ENCODE measurements at regions not wholly inside any gene's neighbourhood (a gene's known extent, or its start where the extent isn't known, plus 50 kb on each side); places are given as distances from the start of the nearest gene placed in this dataset.

- TF ChIP-seq, protein P1, sequence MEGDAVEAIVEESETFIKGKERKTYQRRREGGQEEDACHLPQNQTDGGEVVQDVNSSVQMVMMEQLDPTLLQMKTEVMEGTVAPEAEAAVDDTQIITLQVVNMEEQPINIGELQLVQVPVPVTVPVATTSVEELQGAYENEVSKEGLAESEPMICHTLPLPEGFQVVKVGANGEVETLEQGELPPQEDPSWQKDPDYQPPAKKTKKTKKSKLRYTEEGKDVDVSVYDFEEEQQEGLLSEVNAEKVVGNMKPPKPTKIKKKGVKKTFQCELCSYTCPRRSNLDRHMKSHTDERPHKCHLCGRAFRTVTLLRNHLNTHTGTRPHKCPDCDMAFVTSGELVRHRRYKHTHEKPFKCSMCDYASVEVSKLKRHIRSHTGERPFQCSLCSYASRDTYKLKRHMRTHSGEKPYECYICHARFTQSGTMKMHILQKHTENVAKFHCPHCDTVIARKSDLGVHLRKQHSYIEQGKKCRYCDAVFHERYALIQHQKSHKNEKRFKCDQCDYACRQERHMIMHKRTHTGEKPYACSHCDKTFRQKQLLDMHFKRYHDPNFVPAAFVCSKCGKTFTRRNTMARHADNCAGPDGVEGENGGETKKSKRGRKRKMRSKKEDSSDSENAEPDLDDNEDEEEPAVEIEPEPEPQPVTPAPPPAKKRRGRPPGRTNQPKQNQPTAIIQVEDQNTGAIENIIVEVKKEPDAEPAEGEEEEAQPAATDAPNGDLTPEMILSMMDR (IDR thresholded peaks at IDR 0.05; ENCODE audit: low read depth, low read length, missing control alignments), result no peak
- no peak for DNase-seq (ENCODE audit: low read depth)
- in situ Hi-C loops (cut with HindIII; ENCODE audit: low sequenced_read_pairs), result no loop called here
Measured at GRCh38 chr13:63999614-64000305, 2584.1 kb upstream of the PCDH20 start.

DNA sequence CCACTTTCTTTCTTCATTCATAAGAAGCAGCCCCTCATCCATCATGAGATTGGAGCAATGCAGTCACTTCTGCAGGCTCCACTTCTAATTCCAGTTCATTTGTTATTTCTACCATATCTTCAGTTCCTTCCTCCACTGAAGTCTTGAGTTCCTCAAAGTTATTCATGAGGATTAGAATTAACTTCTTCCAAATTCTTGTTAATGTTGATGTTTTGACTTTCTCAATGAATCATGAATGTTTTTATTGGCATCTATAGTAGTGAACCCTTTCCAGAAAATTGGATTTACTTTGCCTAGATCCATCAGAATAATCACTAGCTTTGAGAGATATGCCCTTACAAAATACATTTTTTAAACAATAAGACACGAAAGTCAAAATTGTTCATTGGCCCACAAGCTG lies 2567.7 kb upstream of the PCDH20 start:
- no peak overlapping the region for H3K4me3 ChIP-seq (ENCODE audit: low read depth, low read length)
- in situ Hi-C loops (cut with HindIII; ENCODE audit: low sequenced_read_pairs), result no loop called here
- no peak for DNase-seq (ENCODE audit: low read depth)
- TF ChIP-seq, protein P1 (IDR thresholded peaks at IDR 0.05; ENCODE audit: low read depth, low read length, missing control alignments), result no peak

More at GRCh38 chr13:63999614-64000305, 2584.1 kb upstream of the PCDH20 start:
- no peak overlapping the region for H3K4me3 ChIP-seq (ENCODE audit: low read depth, low read length)

GRCh38 chr13:63979951-63980350 lies 2564.3 kb upstream of the PCDH20 start:
- in situ Hi-C loops (cut with HindIII; ENCODE audit: low sequenced_read_pairs), result no loop called here
- TF ChIP-seq, protein P1 (IDR thresholded peaks at IDR 0.05; ENCODE audit: low read depth, low read length, missing control alignments), result no peak
- no peak for DNase-seq (ENCODE audit: low read depth)
- no peak overlapping the region for H3K4me3 ChIP-seq (ENCODE audit: low read depth, low read length)

GRCh38 chr13:63972328-63972727 lies 2556.7 kb upstream of the PCDH20 start:
- DNase-seq (ENCODE audit: low read depth), result no peak
- H3K4me3 ChIP-seq (ENCODE audit: low read depth, low read length), result no peak overlapping the region
- in situ Hi-C loops (cut with HindIII; ENCODE audit: low sequenced_read_pairs), result no loop called here
- TF ChIP-seq, protein P1 (IDR thresholded peaks at IDR 0.05; ENCODE audit: low read depth, low read length, missing control alignments), result no peak

GRCh38 chr13:63954683-63955082 lies 2539.0 kb upstream of the PCDH20 start:
- in situ Hi-C loops (cut with HindIII; ENCODE audit: low sequenced_read_pairs), result no loop called here
- TF ChIP-seq, protein P1 (IDR thresholded peaks at IDR 0.05; ENCODE audit: low read depth, low read length, missing control alignments), result no peak
- H3K4me3 ChIP-seq (ENCODE audit: low read depth, low read length), result no peak overlapping the region

DNA sequence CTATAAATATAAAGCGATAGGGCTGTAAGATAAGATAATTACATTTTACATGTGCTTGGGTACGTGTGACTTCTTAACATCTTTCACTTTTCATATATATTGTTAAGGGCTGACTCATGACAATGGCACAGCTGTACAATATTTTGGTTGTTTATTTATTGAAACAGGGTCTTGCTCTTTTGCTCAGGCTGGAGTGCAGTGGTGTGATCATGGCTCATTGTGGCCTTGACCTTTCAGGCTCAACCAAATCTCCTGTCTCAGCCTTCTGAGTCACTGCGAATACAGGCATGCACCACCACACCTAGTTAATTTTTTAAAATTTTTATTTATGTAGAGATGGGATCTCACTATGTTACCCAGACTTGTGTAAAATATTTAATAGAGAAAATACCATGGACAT lies 2532.4 kb upstream of the PCDH20 start:
- H3K4me3 ChIP-seq (ENCODE audit: low read depth, low read length), result no peak overlapping the region
- in situ Hi-C loops (cut with HindIII; ENCODE audit: low sequenced_read_pairs), result no loop called here
- TF ChIP-seq, protein P1 (IDR thresholded peaks at IDR 0.05; ENCODE audit: low read depth, low read length, missing control alignments), result no peak
- DNase-seq (ENCODE audit: low read depth), result no peak

More at GRCh38 chr13:63954683-63955082, 2539.0 kb upstream of the PCDH20 start:
- DNase-seq (ENCODE audit: low read depth), result no peak
